BLaER1 treated with 17β-estradiol and CSF1 and Interleukin-3, amounts not matched to agents 10 nM and 100 nM (cell line): ENCODE measurements at regions not wholly inside any gene's neighbourhood (a gene's known extent, or its start where the extent isn't known, plus 50 kb on each side); places are given as distances from the start of the nearest gene placed in this dataset.
"Not testable (repeated sequence)": the region's sequence is repeated elsewhere in the genome, so short reads cannot be mapped to it uniquely, and the experiment has no call there.

Experiments used
- H3K27ac ChIP-seq, 11 experiments: shearing (Covaris generic); formaldehyde crosslinking; 2 replicates each; pipeline ENCODE4 v1.8.1; 2022
- H3K27me3 ChIP-seq, 11 experiments: shearing (Covaris generic); formaldehyde crosslinking; 2 replicates each; pipeline ENCODE4 v1.8.1; 2022
- H3K36me3 ChIP-seq, 11 experiments: shearing (Covaris generic); formaldehyde crosslinking; 2 replicates each; pipeline ENCODE4 v1.8.1; 2022
- H3K4me1 ChIP-seq, 10 experiments: shearing (Covaris generic); formaldehyde crosslinking; 2 replicates each; pipeline ENCODE4 v1.8.1; 2022
- H3K4me2 ChIP-seq, 11 experiments: shearing (Covaris generic); formaldehyde crosslinking; 2 replicates each; pipeline ENCODE4 v1.8.1; 2022
- H3K4me3 ChIP-seq, 10 experiments: shearing (Covaris generic); formaldehyde crosslinking; 2 replicates each; pipeline ENCODE4 v1.8.1; 2022
- H3K9ac ChIP-seq, 11 experiments: shearing (Covaris generic); formaldehyde crosslinking; 2 replicates each; pipeline ENCODE4 v1.8.1; 2022
- H3K9me3 ChIP-seq, 11 experiments: shearing (Covaris generic); formaldehyde crosslinking; replicated peaks in 1 of 11; 2 replicates each; pipeline ENCODE4 v1.8.1; 2022
- H4K20me1 ChIP-seq, 11 experiments: shearing (Covaris generic); formaldehyde crosslinking; 2 replicates each; pipeline ENCODE4 v1.8.1; 2022
- Cebpa-rat ChIP-seq, 11 experiments: shearing (Covaris generic); IDR thresholded peaks; 2 replicates each; pipeline ENCODE4 v1.8.1; 2022

- no peak for TF ChIP-seq Cebpa-rat (IDR thresholded peaks at IDR 0.05)
- H3K4me3 ChIP-seq = no peak overlapping the region
- no peaks in the 10 kb centered on the region for H3K36me3 ChIP-seq
- no peak overlapping the region for H3K4me2 ChIP-seq
- no peaks in the 10 kb centered on the region for H4K20me1 ChIP-seq
- no peak overlapping the region for H3K27ac ChIP-seq
- no peaks in the 10 kb centered on the region for H3K4me1 ChIP-seq
- H3K27me3 ChIP-seq = no peaks in the 10 kb centered on the region
- H3K9me3 ChIP-seq = peaks cover 0 to 8% (median 0%) of the 10 kb centered on the region in 11 experiments; a peak in 2 of 22 replicates
- H3K9ac ChIP-seq = no peak overlapping the region
Observed at GRCh38 chr21:35594905-35595304, 465.4 kb downstream of the SETD4 start.

GRCh38 chr21:35593000-35593502 is 467.3 kb downstream of the SETD4 start:
- Histone ChIP-seq H3K9me3 (peaks cover 0 to 9% (median 0%) of the 10 kb centered on the region in 11 experiments; a peak in 2 of 22 replicates), H3K9ac (no peak overlapping the region), H3K4me3 (no peak overlapping the region), H3K36me3 (no peaks in the 10 kb centered on the region), H3K27me3 (no peaks in the 10 kb centered on the region), H3K4me2 (no peak overlapping the region), H3K4me1 (no peaks in the 10 kb centered on the region), H4K20me1 (no peaks in the 10 kb centered on the region), H3K27ac (no peak overlapping the region)
- no peak for TF ChIP-seq Cebpa-rat (IDR thresholded peaks at IDR 0.05)

- H3K4me2 ChIP-seq, H3K9ac ChIP-seq, H3K9me3 ChIP-seq, H3K27ac ChIP-seq, H4K20me1 ChIP-seq, H3K27me3 ChIP-seq, H3K4me1 ChIP-seq, H3K36me3 ChIP-seq, H3K4me3 ChIP-seq: not testable (repeated sequence)
Observed at GRCh38 chr21:35590284-35590683, 470.0 kb downstream of the SETD4 start.

GRCh38 chr21:35587841-35588380 is 472.4 kb downstream of the SETD4 start:
- peaks cover 0 to 23% (median 7%) of the 10 kb centered on the region in 10 experiments; a peak in 11 of 20 replicates for H3K4me1 ChIP-seq
- H3K4me3 ChIP-seq = no peak overlapping the region
- no peak overlapping the region for H3K27ac ChIP-seq
- H3K4me2 ChIP-seq = no peak overlapping the region
- no peaks in the 10 kb centered on the region for H3K27me3 ChIP-seq
- TF ChIP-seq Cebpa-rat (IDR thresholded peaks at IDR 0.05) = no peak
- H3K36me3 ChIP-seq = no peaks in the 10 kb centered on the region
- peaks cover 0 to 7% (median 0%) of the 10 kb centered on the region in 11 experiments; a peak in 2 of 22 replicates for H3K9me3 ChIP-seq
- H4K20me1 ChIP-seq = no peaks in the 10 kb centered on the region
- H3K9ac ChIP-seq = no peak overlapping the region

- Histone ChIP-seq H3K4me2 (no peak overlapping the region), H3K9ac (no peak overlapping the region)
Observed at GRCh38 chr21:35586305-35586704, 474.0 kb downstream of the SETD4 start.

GRCh38 chr21:35585878-35586277 is 474.4 kb downstream of the SETD4 start:
- H3K9ac ChIP-seq = no peak overlapping the region
- H3K27me3 ChIP-seq = no peaks in the 10 kb centered on the region
- peaks cover 0 to 7% (median 0%) of the 10 kb centered on the region in 11 experiments; a peak in 2 of 22 replicates for H3K9me3 ChIP-seq
- H3K4me1 ChIP-seq = peaks cover 12 to 43% (median 25%) of the 10 kb centered on the region in 10 experiments
- H3K36me3 ChIP-seq = no peaks in the 10 kb centered on the region
- no peak overlapping the region for H3K27ac ChIP-seq
- no peak overlapping the region for H3K4me2 ChIP-seq
- TF ChIP-seq Cebpa-rat (IDR thresholded peaks at IDR 0.05) = no peak
- no peaks in the 10 kb centered on the region for H4K20me1 ChIP-seq
- no peak overlapping the region for H3K4me3 ChIP-seq

More at GRCh38 chr21:35586305-35586704, 474.0 kb downstream of the SETD4 start:
- Histone ChIP-seq H3K4me1 (peaks cover 9 to 39% (median 21%) of the 10 kb centered on the region in 10 experiments), H3K27me3 (no peaks in the 10 kb centered on the region), H3K36me3 (no peaks in the 10 kb centered on the region), H3K9me3 (peaks cover 0 to 7% (median 0%) of the 10 kb centered on the region in 11 experiments; a peak in 2 of 22 replicates), H4K20me1 (no peaks in the 10 kb centered on the region), H3K4me3 (no peak overlapping the region), H3K27ac (no peak overlapping the region)
- TF ChIP-seq Cebpa-rat (IDR thresholded peaks at IDR 0.05) = no peak

- TF ChIP-seq Cebpa-rat (IDR thresholded peaks at IDR 0.05) = no peak
Observed at GRCh38 chr21:35585155-35585554, 475.2 kb downstream of the SETD4 start.

GRCh38 chr21:35583566-35584216 is 476.6 kb downstream of the SETD4 start:
- Histone ChIP-seq H3K27ac (peak overlapping the region in 2 of 11 experiments; percentile 57 to 61; a peak in 4 of 22 replicates), H3K36me3 (no peaks in the 10 kb centered on the region), H4K20me1 (no peaks in the 10 kb centered on the region), H3K4me3 (no peak overlapping the region), H3K9me3 (peaks cover 0 to 6% (median 0%) of the 10 kb centered on the region in 11 experiments; a peak in 2 of 22 replicates), H3K27me3 (no peaks in the 10 kb centered on the region), H3K9ac (no peak overlapping the region), H3K4me1 (peaks cover 12 to 49% (median 28%) of the 10 kb centered on the region in 10 experiments), H3K4me2 (peak overlapping the region in 4 of 11 experiments; percentile 28 to 74 (median 58); a peak in 7 of 22 replicates)
- no peak for TF ChIP-seq Cebpa-rat (IDR thresholded peaks at IDR 0.05)

More at GRCh38 chr21:35585155-35585554, 475.2 kb downstream of the SETD4 start:
- Histone ChIP-seq H3K4me1 (peaks cover 12 to 49% (median 28%) of the 10 kb centered on the region in 10 experiments), H3K27ac (no peak overlapping the region; a peak in 1 of 22 replicates), H3K27me3 (no peaks in the 10 kb centered on the region), H4K20me1 (no peaks in the 10 kb centered on the region), H3K9me3 (peaks cover 0 to 6% (median 0%) of the 10 kb centered on the region in 11 experiments; a peak in 2 of 22 replicates), H3K36me3 (no peaks in the 10 kb centered on the region), H3K4me2 (peak overlapping the region in 3 of 11 experiments; percentile 4 to 39 (median 29); a peak in 3 of 22 replicates), H3K9ac (no peak overlapping the region), H3K4me3 (no peak overlapping the region)

GRCh38 chr21:35582731-35583130 is 477.6 kb downstream of the SETD4 start:
- Histone ChIP-seq H3K9ac (no peak overlapping the region), H3K4me2 (peak overlapping the region in 6 of 11 experiments; percentile 28 to 74 (median 48); a peak in 8 of 22 replicates), H4K20me1 (no peaks in the 10 kb centered on the region), H3K9me3 (peaks cover 0 to 10% (median 0%) of the 10 kb centered on the region in 11 experiments; a peak in 2 of 22 replicates), H3K27ac (peak overlapping the region in 7 of 11 experiments; percentile 14 to 61 (median 38); a peak in 10 of 22 replicates), H3K27me3 (no peaks in the 10 kb centered on the region), H3K4me1 (peaks cover 12 to 55% (median 28%) of the 10 kb centered on the region in 10 experiments), H3K36me3 (no peaks in the 10 kb centered on the region), H3K4me3 (no peak overlapping the region)
- no peak for TF ChIP-seq Cebpa-rat (IDR thresholded peaks at IDR 0.05)
